HG03575 (cell line): ENCODE measurements at regions not wholly inside any gene's neighbourhood (a gene's known extent, or its start where the extent isn't known, plus 50 kb on each side); places are given as distances from the start of the nearest gene placed in this dataset.
A peak's percentile ranks its signal among the peaks of the same experiment; 100 is the strongest.
"Not testable (repeated sequence)": the region's sequence is repeated elsewhere in the genome, so short reads cannot be mapped to it uniquely, and the experiment has no call there.

Experiments
- ATAC-seq: cut with Tn5 transposase; IDR thresholded peaks from one replicate; pipeline ENCODE4 v1.9.1; 2021; ENCODE audit not compliant: unreplicated experiment, insufficient number of reproducible peaks, low FRiP score; ENCODE audit errors: extremely low read depth

GRCh38 chr13:81565849-81566248, 1224.9 kb upstream of the SPRY2 start:
- ATAC-seq = no peak

- ATAC-seq = no peak
Measured at GRCh38 chr13:81563091-81563490, 1222.2 kb upstream of the SPRY2 start.

GRCh38 chr13:81562598-81562997, 1221.7 kb upstream of the SPRY2 start:
- ATAC-seq = no peak

- ATAC-seq = no peak
Measured at GRCh38 chr13:81551036-81551435, 1210.1 kb upstream of the SPRY2 start.

- not testable (repeated sequence) for ATAC-seq
Measured at GRCh38 chr13:81546294-81546693, 1205.4 kb upstream of the SPRY2 start.

GRCh38 chr13:81540777-81541176, 1199.9 kb upstream of the SPRY2 start:
- no peak for ATAC-seq

GRCh38 chr13:81539643-81540150, 1198.8 kb upstream of the SPRY2 start:
- no peak for ATAC-seq

GRCh38 chr13:81498969-81499368, 1158.0 kb upstream of the SPRY2 start:
- ATAC-seq = no peak

- ATAC-seq = no peak
Measured at GRCh38 chr13:81493144-81493543, 1152.2 kb upstream of the SPRY2 start.

GRCh38 chr13:81492449-81492848, 1151.5 kb upstream of the SPRY2 start:
- ATAC-seq = no peak

GRCh38 chr13:81488021-81488420, 1147.1 kb upstream of the SPRY2 start:
- ATAC-seq = no peak

- ATAC-seq = no peak
Measured at GRCh38 chr13:81487151-81487550, 1146.2 kb upstream of the SPRY2 start.

- no peak for ATAC-seq
Measured at GRCh38 chr13:81480634-81481033, 1139.7 kb upstream of the SPRY2 start.

- ATAC-seq = no peak
Measured at GRCh38 chr13:81473366-81473899, 1132.5 kb upstream of the SPRY2 start.

- ATAC-seq = no peak
Measured at GRCh38 chr13:81458170-81458569, 1117.2 kb upstream of the SPRY2 start.

- ATAC-seq = no peak
Measured at GRCh38 chr13:81446441-81446840, 1105.5 kb upstream of the SPRY2 start.

GRCh38 chr13:81442904-81443303, 1102.0 kb upstream of the SPRY2 start:
- ATAC-seq = no peak

- no peak for ATAC-seq
Measured at GRCh38 chr13:81425286-81425685, 1084.4 kb upstream of the SPRY2 start.

- no peak for ATAC-seq
Measured at GRCh38 chr13:81409284-81409683, 1068.4 kb upstream of the SPRY2 start.

GRCh38 chr13:81408647-81409046, 1067.7 kb upstream of the SPRY2 start:
- no peak for ATAC-seq

GRCh38 chr13:81406639-81407292, 1065.8 kb upstream of the SPRY2 start:
- peak; percentile 43 for ATAC-seq
